SK-N-SH treated with all-trans-retinoic acid at 6 μM for 48 hours (cell line): ENCODE measurements at regions not wholly inside any gene's neighbourhood (a gene's known extent, or its start where the extent isn't known, plus 50 kb on each side); places are given as distances from the start of the nearest gene placed in this dataset.

Experiments
- ESRRG ChIP-seq: fragments of 250-450 bp; sonication (Bioruptor Pico); IDR thresholded peaks from 2 replicates; pipeline ENCODE4 v1.6.1; 2021; ENCODE audit warnings: mild to moderate bottlenecking
- ISL1 ChIP-seq: fragments of 250-450 bp; sonication (Bioruptor Pico); IDR thresholded peaks from 2 replicates; pipeline ENCODE4 v2.1.2; 2022; ENCODE audit warnings: mild to moderate bottlenecking, moderate library complexity
- PATZ1 ChIP-seq: fragments of 250-450 bp; sonication (Bioruptor Pico); IDR thresholded peaks from 2 replicates; pipeline ENCODE4 v1.8.0; 2020; ENCODE audit warnings: mild to moderate bottlenecking, moderate library complexity, borderline replicate concordance
- ZFP3 ChIP-seq: fragments of 250-450 bp; sonication (Bioruptor Pico); IDR thresholded peaks from 2 replicates; pipeline ENCODE4 v1.5.0; 2020; ENCODE audit warnings: mild to moderate bottlenecking, moderate library complexity
- ZNF565 ChIP-seq: fragments of 450-650 bp; formaldehyde crosslinking; conservative IDR thresholded peaks from 2 replicates; pipeline ENCODE4 v1.5.0; 2020; ENCODE audit warnings: low read depth, mild to moderate bottlenecking, moderate library complexity
- TF ChIP-seq, protein P1 (sequence below): fragments of 250-450 bp; sonication (Bioruptor Pico); IDR thresholded peaks from 2 replicates; pipeline ENCODE4 v1.5.0; 2020; ENCODE audit warnings: mild to moderate bottlenecking, moderate library complexity
- TF ChIP-seq, protein P2 (sequence below): fragments of 250-450 bp; sonication (Bioruptor Pico); IDR thresholded peaks from 2 replicates; pipeline ENCODE4 v1.5.1; 2020; ENCODE audit warnings: low read depth, mild to moderate bottlenecking, moderate library complexity

DNA sequence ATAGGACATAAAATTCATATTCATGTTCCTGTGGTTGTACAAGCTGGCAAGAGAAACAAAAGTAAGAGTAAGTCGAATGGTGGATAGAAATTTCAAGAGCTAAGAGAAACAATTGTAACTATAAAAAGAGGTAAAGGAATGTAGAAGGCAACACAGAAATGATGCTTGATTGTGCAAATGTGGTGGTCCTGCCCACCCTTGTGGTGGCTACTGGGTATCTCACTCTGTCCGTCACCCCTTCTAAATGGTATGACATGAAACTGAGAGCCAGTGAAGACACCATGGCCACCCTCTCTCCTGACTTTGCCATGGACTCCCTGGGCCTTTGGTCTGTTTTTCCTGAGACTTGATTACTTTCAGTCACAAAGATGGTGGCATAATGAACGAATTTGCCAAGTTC, 925.9 kb upstream of the SLITRK6 start:
- TF ChIP-seq, protein P1, sequence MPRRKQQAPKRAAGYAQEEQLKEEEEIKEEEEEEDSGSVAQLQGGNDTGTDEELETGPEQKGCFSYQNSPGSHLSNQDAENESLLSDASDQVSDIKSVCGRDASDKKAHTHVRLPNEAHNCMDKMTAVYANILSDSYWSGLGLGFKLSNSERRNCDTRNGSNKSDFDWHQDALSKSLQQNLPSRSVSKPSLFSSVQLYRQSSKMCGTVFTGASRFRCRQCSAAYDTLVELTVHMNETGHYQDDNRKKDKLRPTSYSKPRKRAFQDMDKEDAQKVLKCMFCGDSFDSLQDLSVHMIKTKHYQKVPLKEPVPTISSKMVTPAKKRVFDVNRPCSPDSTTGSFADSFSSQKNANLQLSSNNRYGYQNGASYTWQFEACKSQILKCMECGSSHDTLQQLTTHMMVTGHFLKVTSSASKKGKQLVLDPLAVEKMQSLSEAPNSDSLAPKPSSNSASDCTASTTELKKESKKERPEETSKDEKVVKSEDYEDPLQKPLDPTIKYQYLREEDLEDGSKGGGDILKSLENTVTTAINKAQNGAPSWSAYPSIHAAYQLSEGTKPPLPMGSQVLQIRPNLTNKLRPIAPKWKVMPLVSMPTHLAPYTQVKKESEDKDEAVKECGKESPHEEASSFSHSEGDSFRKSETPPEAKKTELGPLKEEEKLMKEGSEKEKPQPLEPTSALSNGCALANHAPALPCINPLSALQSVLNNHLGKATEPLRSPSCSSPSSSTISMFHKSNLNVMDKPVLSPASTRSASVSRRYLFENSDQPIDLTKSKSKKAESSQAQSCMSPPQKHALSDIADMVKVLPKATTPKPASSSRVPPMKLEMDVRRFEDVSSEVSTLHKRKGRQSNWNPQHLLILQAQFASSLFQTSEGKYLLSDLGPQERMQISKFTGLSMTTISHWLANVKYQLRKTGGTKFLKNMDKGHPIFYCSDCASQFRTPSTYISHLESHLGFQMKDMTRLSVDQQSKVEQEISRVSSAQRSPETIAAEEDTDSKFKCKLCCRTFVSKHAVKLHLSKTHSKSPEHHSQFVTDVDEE: no peak
- TF ChIP-seq ESRRG (no peak), ZFP3 (CRISPR knock-in tag) (no peak), PATZ1 (no peak), ISL1 (CRISPR knock-in tag) (no peak), ZNF565 (no peak)
- TF ChIP-seq, protein P2, sequence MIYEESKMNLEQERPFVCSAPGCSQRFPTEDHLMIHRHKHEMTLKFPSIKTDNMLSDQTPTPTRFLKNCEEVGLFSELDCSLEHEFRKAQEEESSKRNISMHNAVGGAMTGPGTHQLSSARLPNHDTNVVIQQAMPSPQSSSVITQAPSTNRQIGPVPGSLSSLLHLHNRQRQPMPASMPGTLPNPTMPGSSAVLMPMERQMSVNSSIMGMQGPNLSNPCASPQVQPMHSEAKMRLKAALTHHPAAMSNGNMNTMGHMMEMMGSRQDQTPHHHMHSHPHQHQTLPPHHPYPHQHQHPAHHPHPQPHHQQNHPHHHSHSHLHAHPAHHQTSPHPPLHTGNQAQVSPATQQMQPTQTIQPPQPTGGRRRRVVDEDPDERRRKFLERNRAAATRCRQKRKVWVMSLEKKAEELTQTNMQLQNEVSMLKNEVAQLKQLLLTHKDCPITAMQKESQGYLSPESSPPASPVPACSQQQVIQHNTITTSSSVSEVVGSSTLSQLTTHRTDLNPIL (CRISPR knock-in tag): no peak
